H1 (cell line): ENCODE measurements at regions not wholly inside any gene's neighbourhood (a gene's known extent, or its start where the extent isn't known, plus 50 kb on each side); places are given as distances from the start of the nearest gene placed in this dataset.

ENCODE experiments used
- CTCF ChIA-PET: fragments of 300-600 bp; sonication (Branson Sonifier 250); formaldehyde crosslinking; loops from one replicate; lab custom pipeline; 2021; ENCODE audit not compliant: partially characterized antibody; lab: Charles Lee
- POLR2A ChIA-PET: fragments of 300-600 bp; sonication (Branson Sonifier 250); formaldehyde crosslinking; loops from one replicate; lab custom pipeline; 2021; ENCODE audit warnings: inconsistent platforms; ENCODE audit not compliant: partially characterized antibody; lab: Charles Lee
- DNase-seq, 2 experiments: peaks; one replicate each; pipeline versions ENCODE4 v3.0.0 to v3.0.0-alpha.2; 2010 to 2022; ENCODE audit warnings: low spot score in 2 of 2, low read depth in 1 of 2, mixed read lengths in 1 of 2
- FAIRE-seq: peaks from 2 replicates; lab custom pipeline; 2011; peaks lifted over from hg19 to GRCh38; lab: Jason Lieb, UNC
- H2AFZ ChIP-seq: 2 replicates; pipeline ENCODE4 v1.8.1; 2012; ENCODE audit warnings: low read length, inconsistent platforms
- H2AK5ac ChIP-seq: 2 replicates; pipeline ENCODE4 v1.6.1; 2013; ENCODE audit warnings: low read depth, low read length
- H2BK120ac ChIP-seq: replicated peaks from 2 replicates; pipeline ENCODE3; 2013; ENCODE audit warnings: low read depth, low read length, inconsistent platforms
- H2BK12ac ChIP-seq: 2 replicates; pipeline ENCODE4 v1.6.1; 2013; ENCODE audit warnings: low read depth, low read length
- H2BK15ac ChIP-seq: 2 replicates; pipeline ENCODE4 v1.6.1; 2013; ENCODE audit warnings: low read length
- H2BK20ac ChIP-seq: 2 replicates; pipeline ENCODE4 v1.6.1; 2013; ENCODE audit warnings: low read length
- H2BK5ac ChIP-seq: 2 replicates; pipeline ENCODE4 v1.6.1; 2013; ENCODE audit warnings: low read depth, low read length
- H3K14ac ChIP-seq: 2 replicates; pipeline ENCODE4 v1.6.1; 2013; ENCODE audit warnings: inconsistent platforms; ENCODE audit not compliant: insufficient read length
- H3K18ac ChIP-seq: 2 replicates; pipeline ENCODE4 v1.6.1; 2013; ENCODE audit warnings: low read length; ENCODE audit errors: extremely low read depth
- H3K23ac ChIP-seq: 2 replicates; pipeline ENCODE4 v1.6.1; 2013; ENCODE audit warnings: inconsistent platforms; ENCODE audit not compliant: insufficient read length
- H3K23me2 ChIP-seq: 2 replicates; pipeline ENCODE4 v1.6.1; 2013; ENCODE audit warnings: low read depth, low read length
- H3K27ac ChIP-seq: 2 replicates; pipeline ENCODE4 v1.6.1; 2011; ENCODE audit warnings: low read depth, low read length, inconsistent platforms
- H3K27me3 ChIP-seq, 4 experiments: replicated peaks in 1 of 4; 1 replicate in 1 of 4; 2 replicates in 3 of 4; pipeline versions ENCODE4 v1.6.1 to v1.8.1; 2011 to 2013; ENCODE audit warnings: low read length in 3 of 4, mild to moderate bottlenecking in 3 of 4, inconsistent platforms in 2 of 4, mixed read lengths in 2 of 4, moderate library complexity in 1 of 4; ENCODE audit not compliant: control insufficient read depth in 3 of 4, insufficient read depth in 3 of 4; ENCODE audit errors: extremely low read depth in 1 of 4
- H3K36me3 ChIP-seq, 4 experiments: 2 replicates each; pipeline versions ENCODE4 v1.6.1 to v1.8.1; 2011 to 2013; ENCODE audit warnings: mild to moderate bottlenecking in 4 of 4, low read length in 3 of 4, moderate library complexity in 2 of 4, control low read depth in 1 of 4, inconsistent platforms in 1 of 4; ENCODE audit not compliant: insufficient read depth in 4 of 4, control insufficient read depth in 2 of 4
- H3K4ac ChIP-seq: replicated peaks from 2 replicates; pipeline ENCODE3; 2013; ENCODE audit warnings: low read length, low read depth, mixed read lengths, inconsistent platforms; ENCODE audit not compliant: insufficient read length
- H3K4me1 ChIP-seq, 4 experiments: replicated peaks in 1 of 4; 1 replicate in 1 of 4; 2 replicates in 3 of 4; pipeline versions ENCODE4 v1.6.1 to v1.8.1; 2011 to 2013; ENCODE audit warnings: low read length in 3 of 4, inconsistent platforms in 2 of 4, mixed read lengths in 1 of 4; ENCODE audit not compliant: insufficient read depth in 4 of 4, control insufficient read depth in 3 of 4
- H3K4me2 ChIP-seq, 2 experiments: 2 replicates each; pipeline versions ENCODE4 v1.6.1 to v1.8.1; 2011 to 2013; ENCODE audit warnings: low read depth in 2 of 2, low read length in 2 of 2, control low read depth in 1 of 2, inconsistent platforms in 1 of 2, mild to moderate bottlenecking in 1 of 2; ENCODE audit not compliant: insufficient read depth in 1 of 2
- H3K4me3 ChIP-seq, 4 experiments: fragments of 200-600, 300-600 bp in 1 of 4; sonication (generic), shearing (Covaris generic), sonication (Bioruptor Twin) in 1 of 4; 2 replicates each; pipeline versions ENCODE4 v1.5.1 to v1.8.1; 2011 to 2016; ENCODE audit warnings: low read length in 4 of 4, low read depth in 3 of 4, control low read depth in 2 of 4, inconsistent platforms in 2 of 4, mild to moderate bottlenecking in 2 of 4, mixed read lengths in 1 of 4, moderate library complexity in 1 of 4; ENCODE audit not compliant: insufficient read depth in 2 of 4; ENCODE audit errors: extremely low read depth in 1 of 4
- H3K56ac ChIP-seq: replicated peaks from 2 replicates; pipeline ENCODE3; 2013; ENCODE audit warnings: low read depth, mild to moderate bottlenecking, mixed read lengths, low read length, inconsistent platforms; ENCODE audit not compliant: insufficient read length
- H3K79me1 ChIP-seq: 2 replicates; pipeline ENCODE4 v1.6.1; 2013; ENCODE audit warnings: low read depth, low read length, control low read depth
- H3K79me2 ChIP-seq, 2 experiments: 2 replicates each; pipeline versions ENCODE4 v1.6.1 to v1.8.1; 2012 to 2013; ENCODE audit warnings: low read length in 2 of 2, mild to moderate bottlenecking in 2 of 2, inconsistent platforms in 1 of 2; ENCODE audit not compliant: insufficient read depth in 2 of 2, control insufficient read depth in 1 of 2
- H3K9ac ChIP-seq, 4 experiments: replicated peaks in 1 of 4; 1 replicate in 1 of 4; 2 replicates in 3 of 4; pipeline versions ENCODE4 v1.6.1 to v1.8.1; 2011 to 2013; ENCODE audit warnings: low read depth in 3 of 4, low read length in 3 of 4, control low read depth in 2 of 4, mild to moderate bottlenecking in 2 of 4, moderate library complexity in 2 of 4, inconsistent platforms in 1 of 4; ENCODE audit errors: extremely low read depth in 1 of 4
- H3K9me3 ChIP-seq, 2 experiments: 2 replicates each; pipeline versions ENCODE4 v1.6.1 to v1.8.1; 2012 to 2013; ENCODE audit warnings: mild to moderate bottlenecking in 2 of 2, moderate library complexity in 2 of 2, control low read depth in 1 of 2, inconsistent platforms in 1 of 2, low read depth in 1 of 2, low read length in 1 of 2, mixed read lengths in 1 of 2; ENCODE audit not compliant: insufficient read depth in 2 of 2
- H4K20me1 ChIP-seq, 2 experiments: replicated peaks in 1 of 2; 2 replicates each; pipeline versions ENCODE3 to v1.8.1; 2011 to 2013; ENCODE audit warnings: inconsistent platforms in 2 of 2, low read length in 2 of 2, mild to moderate bottlenecking in 1 of 2; ENCODE audit not compliant: insufficient read depth in 2 of 2, control insufficient read depth in 1 of 2
- H4K5ac ChIP-seq: 2 replicates; pipeline ENCODE4 v1.6.1; 2013; ENCODE audit warnings: low read length, low read depth, mixed read lengths, inconsistent platforms; ENCODE audit not compliant: insufficient read length
- H4K8ac ChIP-seq: 2 replicates; pipeline ENCODE4 v1.8.0; 2013; ENCODE audit warnings: mild to moderate bottlenecking, moderate library complexity, low read length, inconsistent platforms; ENCODE audit not compliant: insufficient read depth; ENCODE audit errors: extremely low read depth
- H4K91ac ChIP-seq: replicated peaks from 2 replicates; pipeline ENCODE3; 2013; ENCODE audit warnings: low read length, mixed read lengths, inconsistent platforms; ENCODE audit not compliant: insufficient read length
- ATF2 ChIP-seq: IDR thresholded peaks from 2 replicates; pipeline ENCODE4 v1.6.1; 2012; ENCODE audit warnings: low read length, inconsistent platforms
- BACH1 ChIP-seq: IDR thresholded peaks from 2 replicates; pipeline ENCODE4 v1.6.1; 2012; ENCODE audit warnings: low read length, improper control_type of control experiment
- NANOG ChIP-seq: IDR thresholded peaks from 2 replicates; pipeline ENCODE4 v1.6.1; 2011; ENCODE audit warnings: low read length, low read depth, mild to moderate bottlenecking, inconsistent platforms; ENCODE audit not compliant: insufficient read depth, poor library complexity, severe bottlenecking
- RFX5 ChIP-seq: IDR thresholded peaks from 2 replicates; pipeline ENCODE4 v1.6.1; 2011; ENCODE audit warnings: low read depth, low read length, improper control_type of control experiment, borderline replicate concordance
- RNF2 ChIP-seq: fragments of 200-900, 300-1000 bp; sonication (generic); IDR thresholded peaks from 2 replicates; pipeline ENCODE4 v1.7.1; 2016; ENCODE audit warnings: borderline replicate concordance, low read depth, mild to moderate bottlenecking, antibody characterized with exemption, low read length; ENCODE audit not compliant: poor library complexity, severe bottlenecking; ENCODE audit errors: missing control alignments
- TAF7 ChIP-seq: optimal IDR thresholded peaks from 2 replicates; pipeline ENCODE3; 2011; ENCODE audit warnings: low read depth, mild to moderate bottlenecking, inconsistent platforms, low read length, moderate library complexity, borderline replicate concordance
- YY1 ChIP-seq: IDR thresholded peaks from 2 replicates; pipeline ENCODE4 v1.6.1; 2011; ENCODE audit warnings: low read depth, mild to moderate bottlenecking, low read length
- WGBS, 2 experiments: shearing (Covaris generic) in 1 of 2; methylation state at CpG; one replicate each; pipeline versions ENCODE4 v1.1.6 to v1.1.7; 2013 to 2015; ENCODE audit warnings: low lambda C conversion rate in 2 of 2, mixed read lengths in 2 of 2, inconsistent platforms in 1 of 2, low coverage in 1 of 2, missing lambda C conversion rate in 1 of 2; ENCODE audit not compliant: insufficient replicate concordance in 2 of 2, insufficient coverage in 1 of 2, insufficient read length in 1 of 2; ENCODE audit errors: extremely low coverage in 1 of 2, missing lambda C conversion rate in 1 of 2; 5-methylcytosine and 5-hydroxymethylcytosine counted together

DNA sequence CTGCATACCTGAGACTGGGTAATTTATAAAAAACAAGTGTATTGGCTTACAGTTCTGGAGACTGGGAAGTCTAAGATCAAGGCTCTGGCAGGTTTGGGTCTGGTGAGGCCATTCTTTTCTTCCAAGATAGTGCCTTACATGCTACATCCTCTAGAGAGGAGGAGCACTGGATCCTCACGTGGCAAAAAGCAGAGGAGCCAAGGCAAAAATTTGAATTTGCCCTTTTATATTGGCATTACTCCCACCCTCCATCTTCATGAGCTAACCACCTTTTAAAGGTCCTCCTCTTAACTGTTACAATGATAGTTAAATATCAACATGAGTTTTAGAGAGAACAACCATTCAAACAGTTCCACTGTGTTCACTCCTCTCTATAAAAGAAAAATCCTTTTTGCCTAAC is 286.3 kb upstream of the SEL1L start:
- H2BK12ac ChIP-seq = no peak overlapping the region
- FAIRE-seq = no peak
- peaks cover 0 to 1% (median 0%) of the 10 kb centered on the region in 4 experiments; a peak in 1 of 7 replicates for H3K27me3 ChIP-seq
- no peaks in the 10 kb centered on the region for H3K79me1 ChIP-seq
- no peak overlapping the region for H3K4me3 ChIP-seq
- H2AK5ac ChIP-seq = no peak overlapping the region
- ChIA-PET POLR2A (no interaction called here), CTCF (interaction anchor here (1.2 kb wide), 1 partner anchor 23 kb away, joined by 3 read pairs; no protein-coding TSS in a partner anchor)
- H4K5ac ChIP-seq = no peak overlapping the region
- no peak overlapping the region for H3K27ac ChIP-seq
- no peak overlapping the region for H3K14ac ChIP-seq
- H3K79me2 ChIP-seq = no peaks in the 10 kb centered on the region
- H3K36me3 ChIP-seq = no peaks in the 10 kb centered on the region
- H3K9me3 ChIP-seq = peaks cover 0 to 6% of the 10 kb centered on the region in 2 experiments; a peak in 2 of 4 replicates
- no peak overlapping the region for H3K18ac ChIP-seq
- H4K20me1 ChIP-seq = no peaks in the 10 kb centered on the region
- no peak overlapping the region for H3K56ac ChIP-seq
- no peak for DNase-seq
- H3K23me2 ChIP-seq = no peaks in the 10 kb centered on the region
- H2BK15ac ChIP-seq = no peak overlapping the region
- H4K91ac ChIP-seq = no peak overlapping the region
- WGBS, 2 experiments = 77% methylated on average over 1 of the region's 1 CpG; no CpG with 5 or more reads in 1 of the 2 experiments
- no peak overlapping the region for H2AFZ ChIP-seq
- TF ChIP-seq RNF2 (no peak), TAF7 (no peak), ATF2 (no peak), YY1 (no peak), RFX5 (no peak), BACH1 (no peak), NANOG (no peak)
- H2BK20ac ChIP-seq = no peak overlapping the region
- no peak overlapping the region for H2BK120ac ChIP-seq
- no peak overlapping the region for H3K9ac ChIP-seq
- H3K4me2 ChIP-seq = no peak overlapping the region
- H3K23ac ChIP-seq = no peak overlapping the region
- H2BK5ac ChIP-seq = no peak overlapping the region
- no peak overlapping the region for H4K8ac ChIP-seq
- peaks cover 0 to 5% (median 0%) of the 10 kb centered on the region in 4 experiments; a peak in 1 of 7 replicates for H3K4me1 ChIP-seq
- H3K4ac ChIP-seq = no peak overlapping the region
